OCI-LY7 (cell line): ENCODE measurements at regions not wholly inside any gene's neighbourhood (a gene's known extent, or its start where the extent isn't known, plus 50 kb on each side); places are given as distances from the start of the nearest gene placed in this dataset.

ENCODE experiments used
- BruUV-seq: library from RNA; stranded (reverse); fragments of 400-500 nt; replicated peaks from 2 replicates; lab custom pipeline; 2021; lab: Mats Ljungman, UMichigan
- CTCF ChIA-PET: fragments of 300-600 bp; sonication (Branson Sonifier 250); formaldehyde crosslinking; loops from one replicate; lab custom pipeline; 2022; ENCODE audit warnings: antibody characterized with exemption; ENCODE audit not compliant: unreplicated experiment; lab: Charles Lee
- POLR2A ChIA-PET: fragments of 300-600 bp; sonication (Branson Sonifier 250); formaldehyde crosslinking; loops from one replicate; lab custom pipeline; 2022; ENCODE audit warnings: antibody characterized with exemption; lab: Charles Lee
- DNase-seq: peaks from one replicate; pipeline ENCODE4 v3.0.0-alpha.2; 2015; ENCODE audit warnings: low spot score
- H2AFZ ChIP-seq: fragments of 200-600 bp; sonication (generic), shearing (Covaris generic); 2 replicates; pipeline ENCODE4 v1.6.1; 2014; ENCODE audit warnings: mild to moderate bottlenecking, antibody characterized with exemption, low read length, moderate library complexity
- H3K27ac ChIP-seq: fragments of 200-600 bp; sonication (generic); 2 replicates; pipeline ENCODE4 v1.5.1; 2014; ENCODE audit warnings: mixed run types, low read depth, mild to moderate bottlenecking, moderate library complexity, low read length, inconsistent platforms; ENCODE audit not compliant: poor library complexity, severe bottlenecking
- H3K36me3 ChIP-seq: fragments of 200-600 bp; sonication (generic); 2 replicates; pipeline ENCODE4 v1.6.1; 2014; ENCODE audit warnings: mild to moderate bottlenecking, antibody characterized with exemption, low read length, moderate library complexity, mixed read lengths; ENCODE audit not compliant: insufficient read depth
- H3K4me1 ChIP-seq: fragments of 200-600 bp; sonication (generic); 2 replicates; pipeline ENCODE4 v1.5.1; 2014; ENCODE audit warnings: mild to moderate bottlenecking, low read length; ENCODE audit not compliant: insufficient read depth, poor library complexity, severe bottlenecking
- H3K4me2 ChIP-seq: fragments of 200-600 bp; sonication (generic); 2 replicates; pipeline ENCODE4 v1.6.1; 2014; ENCODE audit warnings: mild to moderate bottlenecking, low read length
- H3K4me3 ChIP-seq: fragments of 200-600 bp; sonication (generic); 2 replicates; pipeline ENCODE4 v1.5.1; 2014; ENCODE audit warnings: mild to moderate bottlenecking, low read depth, low read length; ENCODE audit not compliant: poor library complexity, severe bottlenecking
- H3K79me2 ChIP-seq: fragments of 200-600 bp; sonication (generic); 2 replicates; pipeline ENCODE4 v1.6.1; 2016; ENCODE audit warnings: low read depth, mild to moderate bottlenecking, low read length, moderate library complexity, mixed read lengths; ENCODE audit not compliant: insufficient read depth
- H3K9me2 ChIP-seq: fragments of 200-600 bp; sonication (generic); 2 replicates; pipeline ENCODE4 v1.6.1; 2016; ENCODE audit warnings: mild to moderate bottlenecking, low read length, mixed read lengths; ENCODE audit not compliant: insufficient read depth
- H3K9me3 ChIP-seq: fragments of 200-600 bp; sonication (generic); 2 replicates; pipeline ENCODE4 v1.6.1; 2014; ENCODE audit warnings: mild to moderate bottlenecking, mixed run types, low read length, mixed read lengths
- H4K20me1 ChIP-seq: fragments of 200-600 bp; sonication (generic); 2 replicates; pipeline ENCODE4 v1.6.1; 2014; ENCODE audit warnings: mild to moderate bottlenecking, antibody characterized with exemption, low read length, moderate library complexity, mixed read lengths; ENCODE audit not compliant: insufficient read depth
- EZH2phosphoT487 ChIP-seq: fragments of 200-600 bp; sonication (generic); IDR thresholded peaks from 2 replicates; pipeline ENCODE4 v1.6.1; 2018; ENCODE audit warnings: low read depth, borderline replicate concordance, mild to moderate bottlenecking, mixed run types, antibody characterized with exemption, low read length, moderate library complexity, mixed read lengths
- intact Hi-C: fragments of 100-400 bp; cut with micrococcal nuclease; formaldehyde crosslinking; loops from one replicate; pipeline ENCODE4 v1.10.0; 2022; ENCODE audit not compliant: unreplicated experiment
- TF ChIP-seq, protein P1 (sequence below): fragments of 200-600 bp; sonication (generic); conservative IDR thresholded peaks from 2 replicates; pipeline ENCODE4 v1.5.1; 2014; ENCODE audit warnings: mild to moderate bottlenecking, antibody characterized with exemption, low read length, moderate library complexity, mixed read lengths

DNA sequence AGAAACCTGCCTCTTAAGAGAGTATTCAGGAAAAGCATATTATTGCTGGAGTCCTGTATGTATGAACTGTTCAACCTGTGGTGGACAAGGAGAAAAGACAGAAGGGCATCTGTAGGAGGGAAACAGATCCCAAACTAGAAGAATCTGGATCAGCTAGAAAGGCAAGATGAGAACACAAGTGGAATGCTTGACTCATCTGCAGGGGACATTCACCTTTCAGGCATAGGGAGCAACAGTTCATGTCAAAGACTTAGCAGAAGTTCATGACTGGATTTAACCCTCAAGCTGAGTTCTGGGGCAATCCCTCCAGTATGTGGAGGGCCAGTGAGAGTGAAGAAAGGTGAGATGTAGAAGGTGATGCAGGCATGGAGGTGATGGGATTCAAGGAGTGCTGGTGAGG is 135.9 kb upstream of the DYNLRB2 start:
- DNase-seq = no peak
- no TSS peak for BruUV-seq
- TF ChIP-seq, protein P1, sequence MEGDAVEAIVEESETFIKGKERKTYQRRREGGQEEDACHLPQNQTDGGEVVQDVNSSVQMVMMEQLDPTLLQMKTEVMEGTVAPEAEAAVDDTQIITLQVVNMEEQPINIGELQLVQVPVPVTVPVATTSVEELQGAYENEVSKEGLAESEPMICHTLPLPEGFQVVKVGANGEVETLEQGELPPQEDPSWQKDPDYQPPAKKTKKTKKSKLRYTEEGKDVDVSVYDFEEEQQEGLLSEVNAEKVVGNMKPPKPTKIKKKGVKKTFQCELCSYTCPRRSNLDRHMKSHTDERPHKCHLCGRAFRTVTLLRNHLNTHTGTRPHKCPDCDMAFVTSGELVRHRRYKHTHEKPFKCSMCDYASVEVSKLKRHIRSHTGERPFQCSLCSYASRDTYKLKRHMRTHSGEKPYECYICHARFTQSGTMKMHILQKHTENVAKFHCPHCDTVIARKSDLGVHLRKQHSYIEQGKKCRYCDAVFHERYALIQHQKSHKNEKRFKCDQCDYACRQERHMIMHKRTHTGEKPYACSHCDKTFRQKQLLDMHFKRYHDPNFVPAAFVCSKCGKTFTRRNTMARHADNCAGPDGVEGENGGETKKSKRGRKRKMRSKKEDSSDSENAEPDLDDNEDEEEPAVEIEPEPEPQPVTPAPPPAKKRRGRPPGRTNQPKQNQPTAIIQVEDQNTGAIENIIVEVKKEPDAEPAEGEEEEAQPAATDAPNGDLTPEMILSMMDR = no peak
- TF ChIP-seq EZH2phosphoT487 = no peak
- ChIA-PET POLR2A (no interaction called here), CTCF (no interaction called here)
- Histone ChIP-seq H3K27ac (no peak overlapping the region), H3K9me2 (no peaks in the 10 kb centered on the region), H3K4me1 (no peaks in the 10 kb centered on the region), H2AFZ (no peak overlapping the region), H3K4me2 (no peak overlapping the region), H3K4me3 (no peak overlapping the region), H3K79me2 (no peaks in the 10 kb centered on the region), H3K36me3 (no peaks in the 10 kb centered on the region), H3K9me3 (no peaks in the 10 kb centered on the region), H4K20me1 (no peaks in the 10 kb centered on the region)
- intact Hi-C loops = no loop called here

DNA sequence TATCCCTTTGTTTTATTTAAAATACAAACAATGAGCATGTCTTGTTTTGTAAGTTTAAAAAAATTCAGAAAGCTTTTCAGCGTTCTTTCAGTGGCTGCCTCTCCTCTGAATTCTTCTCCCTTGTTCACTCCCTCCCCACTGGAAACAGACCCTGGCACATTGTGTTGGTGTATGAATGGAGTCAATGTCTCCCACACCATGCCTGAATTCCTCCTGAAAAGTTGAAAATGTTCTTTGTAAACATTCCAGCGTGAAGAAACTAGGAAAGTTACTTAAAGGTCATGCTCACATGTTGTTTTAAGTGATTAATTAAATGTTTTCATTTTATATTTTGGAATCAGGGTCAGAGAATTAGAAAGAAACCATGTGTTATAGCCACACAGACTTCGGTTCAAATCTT is 136.9 kb upstream of the DYNLRB2 start:
- intact Hi-C loops = no loop called here
- H4K20me1 ChIP-seq = no peaks in the 10 kb centered on the region
- ChIA-PET POLR2A (no interaction called here), CTCF (no interaction called here)
- TF ChIP-seq, protein P1 = no peak
- TF ChIP-seq EZH2phosphoT487 = no peak
- no peaks in the 10 kb centered on the region for H3K36me3 ChIP-seq
- no peaks in the 10 kb centered on the region for H3K9me2 ChIP-seq
- H2AFZ ChIP-seq = no peak overlapping the region
- no peak overlapping the region for H3K27ac ChIP-seq
- DNase-seq = no peak
- H3K4me1 ChIP-seq = no peaks in the 10 kb centered on the region
- H3K79me2 ChIP-seq = no peaks in the 10 kb centered on the region
- no peak overlapping the region for H3K4me2 ChIP-seq
- no peaks in the 10 kb centered on the region for H3K9me3 ChIP-seq
- no peak overlapping the region for H3K4me3 ChIP-seq
- no TSS peak for BruUV-seq

DNA sequence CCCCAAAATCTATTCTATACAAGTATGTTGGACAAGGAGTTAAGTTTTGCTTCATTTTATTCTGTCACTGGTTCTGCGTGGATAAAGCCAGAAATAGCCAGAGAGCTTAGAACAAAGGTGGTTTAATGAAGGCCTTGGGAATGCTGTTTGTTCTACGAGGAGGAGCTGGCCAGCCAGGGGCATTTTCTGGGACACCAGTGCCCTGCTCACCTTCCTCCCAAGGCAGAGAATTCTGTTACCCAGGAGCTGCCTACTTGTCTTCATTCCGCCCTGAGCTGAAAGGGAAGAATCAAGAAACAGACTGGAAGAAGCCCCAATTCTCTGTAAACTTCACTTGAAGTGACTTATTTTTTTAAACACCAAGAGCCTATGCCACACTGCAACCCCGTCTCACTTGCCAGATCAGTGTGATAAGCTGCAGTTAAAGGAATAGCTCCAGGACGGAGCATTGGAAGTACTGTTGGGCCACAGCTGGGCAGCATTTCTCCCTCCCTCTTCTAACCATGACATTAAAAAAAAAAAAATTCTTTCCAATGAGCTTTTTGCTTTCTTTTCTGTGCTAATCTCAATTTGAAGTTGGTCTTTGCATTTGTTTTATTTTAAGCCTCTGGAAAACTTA is 149.8 kb upstream of the DYNLRB2 start:
- no peak for DNase-seq
- intact Hi-C loops = no loop called here
- no peaks in the 10 kb centered on the region for H3K79me2 ChIP-seq
- no peak overlapping the region for H3K4me2 ChIP-seq
- no TSS peak for BruUV-seq
- H3K27ac ChIP-seq = no peak overlapping the region
- no peak overlapping the region for H2AFZ ChIP-seq
- CTCF ChIA-PET = interaction anchor here (0.7 kb wide), 1 partner anchor 10 kb away, joined by 3 read pairs; no protein-coding TSS in a partner anchor
- H4K20me1 ChIP-seq = no peaks in the 10 kb centered on the region
- H3K4me3 ChIP-seq = no peak overlapping the region
- H3K9me3 ChIP-seq = no peaks in the 10 kb centered on the region
- TF ChIP-seq EZH2phosphoT487 = no peak
- TF ChIP-seq, protein P1 = peak; percentile 43
- POLR2A ChIA-PET = interaction anchor here (0.6 to 1.3 kb wide), 3 partner anchors 12 to 958 kb away, joined by 3 to 6 read pairs (median 3); no protein-coding TSS in a partner anchor
- no peaks in the 10 kb centered on the region for H3K9me2 ChIP-seq
- H3K36me3 ChIP-seq = no peaks in the 10 kb centered on the region
- H3K4me1 ChIP-seq = no peaks in the 10 kb centered on the region
